Left lung (tissue), 4 donors: ENCODE measurements at regions not wholly inside any gene's neighbourhood (a gene's known extent, or its start where the extent isn't known, plus 50 kb on each side); places are given as distances from the start of the nearest gene placed in this dataset.

Experiments used
- ATAC-seq: fragments of 200-7000 bp; cut with Tn5 transposase; one replicate; pipeline ENCODE4 v1.9.1; 2020; ENCODE audit warnings: moderate library complexity
- DNase-seq, 4 donors: peaks; one replicate each; pipeline ENCODE4 v3.0.0-alpha.2; 2013 to 2020
- H3K27ac ChIP-seq, 2 donors: fragments of 200-600 bp; sonication (generic) in 1 of 2; one replicate each; pipeline versions ENCODE4 v1.5.0 to v1.8.0; 2020 to 2021
- H3K27me3 ChIP-seq, 2 donors: fragments of 200-600 bp; sonication (generic) in 1 of 2; one replicate each; pipeline versions ENCODE4 v1.5.0 to v1.8.0; 2020 to 2021
- H3K36me3 ChIP-seq, 2 donors: fragments of 200-600 bp; sonication (generic) in 1 of 2; one replicate each; pipeline versions ENCODE4 v1.5.0 to v1.8.0; 2020 to 2021
- H3K4me1 ChIP-seq, 2 donors: fragments of 200-600 bp; one replicate each; pipeline ENCODE4 v1.8.0; 2021
- H3K4me3 ChIP-seq, 2 donors: fragments of 200-600 bp; sonication (generic) in 1 of 2; one replicate each; pipeline versions ENCODE4 v1.5.0 to v1.8.0; 2020 to 2021; ENCODE audit warnings: mild to moderate bottlenecking in 1 of 2
- H3K9me3 ChIP-seq, 2 donors: fragments of 200-600 bp; sonication (generic) in 1 of 2; one replicate each; pipeline versions ENCODE4 v1.5.0 to v1.8.0; 2020 to 2021
- CTCF ChIP-seq, 2 donors: fragments of 200-600 bp; sonication (generic) in 1 of 2; IDR thresholded peaks; one replicate each; pipeline versions ENCODE4 v1.5.0 to v1.8.0; 2021; ENCODE audit warnings: antibody characterized with exemption in 2 of 2
- intact Hi-C, 2 donors: fragments of 100-400 bp; cut with DNase I; formaldehyde crosslinking; loops; one replicate each; pipeline versions ENCODE4 v1.11.2 to v1.14.2; 2022
- donor health status: DM: no; HTN: yes; CAD: no.
- donor health status: DM: no; HTN: no; CAD: no.

DNA sequence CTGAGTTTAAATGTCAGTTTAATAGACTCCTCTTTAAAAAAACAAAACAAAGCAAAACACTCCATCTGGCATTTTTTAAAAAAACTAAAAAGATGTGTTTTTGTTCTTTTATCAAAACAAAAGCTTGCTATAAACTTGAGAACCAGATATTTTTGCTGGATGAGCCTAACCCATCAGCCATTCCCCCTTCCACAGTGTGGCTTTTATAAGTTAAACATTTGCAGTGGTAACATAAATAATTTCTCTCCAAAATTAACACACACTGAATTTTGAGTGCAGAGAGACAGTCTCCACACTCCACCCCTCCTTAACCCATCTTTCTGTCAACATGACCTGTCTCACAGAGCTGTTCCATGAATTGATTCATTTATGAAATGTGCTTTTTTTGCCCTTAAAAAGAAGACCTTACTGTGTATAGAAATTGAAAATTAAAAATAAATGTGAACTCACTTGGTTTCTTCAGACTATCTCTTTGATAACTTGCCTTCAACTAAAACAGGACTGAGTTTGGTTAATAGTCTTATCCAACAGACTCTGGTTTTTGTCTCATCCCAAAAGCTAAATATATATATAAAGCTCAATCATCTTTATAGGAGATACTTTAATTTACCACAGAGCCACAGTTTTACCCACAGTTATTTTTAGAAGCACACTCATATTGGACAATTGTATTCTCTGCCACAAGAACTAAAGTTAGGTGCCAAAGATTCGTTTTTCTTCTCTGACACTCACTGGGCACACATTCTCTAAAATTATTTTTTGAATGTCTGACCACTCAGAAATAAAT is 64.8 kb upstream of the STK39 start:
- Histone ChIP-seq H3K36me3 (no peaks in the 10 kb centered on the region), H3K27ac (no peak overlapping the region), H3K4me1 (no peaks in the 10 kb centered on the region), H3K4me3 (no peak overlapping the region), H3K9me3 (peaks cover 0 to 6% of the 10 kb centered on the region in 2 donors), H3K27me3 (no peaks in the 10 kb centered on the region)
- TF ChIP-seq CTCF (IDR thresholded peaks at IDR 0.05): no peak
- ATAC-seq (no peak), DNase-seq (no peak)
- intact Hi-C loops: no loop called here

GRCh38 chr2:168314236-168314635 is 66.8 kb upstream of the STK39 start:
- no peaks in the 10 kb centered on the region for H3K4me1 ChIP-seq
- no peaks in the 10 kb centered on the region for H3K27me3 ChIP-seq
- no peaks in the 10 kb centered on the region for H3K36me3 ChIP-seq
- ATAC-seq (no peak), DNase-seq (no peak)
- peaks cover 0 to 5% of the 10 kb centered on the region in 2 donors for H3K9me3 ChIP-seq
- H3K4me3 ChIP-seq: no peak overlapping the region
- intact Hi-C loops: no loop called here
- no peak overlapping the region for H3K27ac ChIP-seq
- TF ChIP-seq CTCF (IDR thresholded peaks at IDR 0.05): no peak

DNA sequence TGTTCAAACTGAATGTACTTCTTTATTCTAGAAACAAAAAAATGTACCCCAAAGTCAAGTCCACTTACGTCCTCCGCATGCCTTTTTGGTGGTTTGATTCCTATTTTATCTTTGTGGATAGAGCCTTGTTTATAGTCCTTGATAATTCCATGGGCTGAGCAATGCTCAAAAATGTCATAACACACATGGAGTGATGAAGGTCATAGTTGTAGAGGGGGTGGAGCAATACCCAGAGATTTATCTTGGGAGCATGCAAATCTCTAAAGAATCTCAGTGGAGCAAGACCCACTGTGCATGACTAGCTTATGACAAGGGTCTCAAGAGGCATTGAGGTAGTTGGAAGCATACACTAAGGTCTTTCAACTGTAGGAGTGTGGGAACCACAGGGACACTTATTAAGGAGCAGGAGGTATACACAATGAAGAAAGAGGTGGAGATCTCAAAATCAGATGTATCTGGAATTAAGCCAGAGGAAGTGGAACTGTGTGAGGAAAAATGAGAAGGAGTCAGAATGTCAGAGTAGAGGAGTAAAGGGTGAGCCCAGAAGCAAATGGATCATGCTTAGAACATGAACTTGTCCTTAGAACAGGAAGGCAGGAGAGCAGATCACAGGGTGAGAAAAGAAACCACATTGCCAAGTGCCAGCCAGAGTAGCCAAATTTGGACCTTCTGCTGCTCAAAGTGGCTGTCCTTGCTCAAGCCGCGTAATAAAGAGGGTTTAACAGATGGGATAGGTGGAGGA is 68.1 kb upstream of the STK39 start:
- Histone ChIP-seq H3K4me1 (no peaks in the 10 kb centered on the region), H3K27ac (no peak overlapping the region), H3K36me3 (no peaks in the 10 kb centered on the region), H3K9me3 (peaks cover 0 to 5% of the 10 kb centered on the region in 2 donors), H3K27me3 (no peaks in the 10 kb centered on the region), H3K4me3 (no peak overlapping the region)
- TF ChIP-seq CTCF (IDR thresholded peaks at IDR 0.05): no peak
- intact Hi-C loops: no loop called here
- no peak for ATAC-seq
- no peak for DNase-seq

GRCh38 chr2:168316073-168316440 is 68.7 kb upstream of the STK39 start:
- H3K27ac ChIP-seq: no peak overlapping the region
- no peak for ATAC-seq
- no peak overlapping the region for H3K4me3 ChIP-seq
- no peaks in the 10 kb centered on the region for H3K27me3 ChIP-seq
- TF ChIP-seq CTCF (IDR thresholded peaks at IDR 0.05): no peak
- DNase-seq: no peak
- peaks cover 0 to 5% of the 10 kb centered on the region in 2 donors for H3K9me3 ChIP-seq
- H3K36me3 ChIP-seq: no peaks in the 10 kb centered on the region
- H3K4me1 ChIP-seq: no peaks in the 10 kb centered on the region
- intact Hi-C loops: no loop called here

DNA sequence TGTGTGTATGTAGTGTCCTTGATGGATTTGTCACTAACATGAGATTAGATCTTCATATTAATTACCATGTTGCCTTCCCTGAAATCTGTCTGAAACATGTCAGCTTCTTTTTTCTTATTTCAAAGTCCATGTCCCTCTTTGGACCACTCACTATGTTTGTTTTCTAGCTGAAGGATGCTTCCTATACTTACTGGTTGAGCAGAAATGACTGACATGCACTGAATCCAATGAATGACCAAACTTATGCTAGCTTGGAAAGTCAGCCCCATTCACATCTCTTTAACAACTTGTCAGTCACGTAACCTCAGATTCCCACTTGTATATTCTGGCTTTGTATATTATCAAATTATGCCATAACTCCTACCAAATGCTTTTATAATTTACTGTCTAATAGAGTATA is 69.9 kb upstream of the STK39 start:
- no peak for TF ChIP-seq CTCF (IDR thresholded peaks at IDR 0.05)
- no peaks in the 10 kb centered on the region for H3K36me3 ChIP-seq
- no peaks in the 10 kb centered on the region for H3K4me1 ChIP-seq
- ATAC-seq (no peak), DNase-seq (no peak)
- intact Hi-C loops: no loop called here
- H3K4me3 ChIP-seq: no peak overlapping the region
- no peaks in the 10 kb centered on the region for H3K27me3 ChIP-seq
- no peak overlapping the region for H3K27ac ChIP-seq
- H3K9me3 ChIP-seq: peaks cover 0 to 5% of the 10 kb centered on the region in 2 donors
